HL-60 (cell line): ENCODE measurements at regions not wholly inside any gene's neighbourhood (a gene's known extent, or its start where the extent isn't known, plus 50 kb on each side); places are given as distances from the start of the nearest gene placed in this dataset.

Experiments used
- DNase-seq, 2 experiments: peaks; one replicate each; pipeline ENCODE4 v3.0.0-alpha.2; 2010 to 2020; ENCODE audit warnings: low read depth in 1 of 2, low spot score in 1 of 2
- H3K27ac ChIP-seq: fragments of 250-450 bp; sonication (Bioruptor Pico); replicated peaks from 2 replicates; pipeline ENCODE4 v1.5.1; 2020; ENCODE audit warnings: mild to moderate bottlenecking, moderate library complexity
- H3K27me3 ChIP-seq: fragments of 250-450 bp; sonication (Bioruptor Pico); 2 replicates; pipeline ENCODE4 v1.5.1; 2021; ENCODE audit warnings: mild to moderate bottlenecking, moderate library complexity; ENCODE audit not compliant: insufficient read depth, poor library complexity, severe bottlenecking
- H3K4me3 ChIP-seq: replicated peaks from 2 replicates; pipeline ENCODE4 v1.5.1; 2011; ENCODE audit warnings: mild to moderate bottlenecking, control low read depth, low read length; ENCODE audit not compliant: insufficient read depth
- GABPA ChIP-seq: IDR thresholded peaks from 2 replicates; pipeline ENCODE4 v1.6.1; 2012; ENCODE audit warnings: low read depth
- POLR2AphosphoS5 ChIP-seq: IDR thresholded peaks from 2 replicates; pipeline ENCODE4 v1.6.1; 2012; ENCODE audit warnings: low read depth
- SPI1 ChIP-seq: IDR thresholded peaks from 2 replicates; pipeline ENCODE4 v1.6.1; 2012; ENCODE audit warnings: low read depth, mild to moderate bottlenecking, borderline replicate concordance
- TF ChIP-seq, protein P1 (sequence below): IDR thresholded peaks from 2 replicates; pipeline ENCODE4 v1.6.1; 2012; ENCODE audit warnings: low read depth; ENCODE audit not compliant: insufficient replicate concordance
- TF ChIP-seq, protein P2 (sequence below): IDR thresholded peaks from one replicate; pipeline ENCODE4 v1.5.1; 2011; ENCODE audit warnings: low read length, control low read depth, inconsistent platforms; ENCODE audit not compliant: insufficient read depth

- DNase-seq, result no peak
- TF ChIP-seq GABPA, result no peak
- TF ChIP-seq, protein P1, sequence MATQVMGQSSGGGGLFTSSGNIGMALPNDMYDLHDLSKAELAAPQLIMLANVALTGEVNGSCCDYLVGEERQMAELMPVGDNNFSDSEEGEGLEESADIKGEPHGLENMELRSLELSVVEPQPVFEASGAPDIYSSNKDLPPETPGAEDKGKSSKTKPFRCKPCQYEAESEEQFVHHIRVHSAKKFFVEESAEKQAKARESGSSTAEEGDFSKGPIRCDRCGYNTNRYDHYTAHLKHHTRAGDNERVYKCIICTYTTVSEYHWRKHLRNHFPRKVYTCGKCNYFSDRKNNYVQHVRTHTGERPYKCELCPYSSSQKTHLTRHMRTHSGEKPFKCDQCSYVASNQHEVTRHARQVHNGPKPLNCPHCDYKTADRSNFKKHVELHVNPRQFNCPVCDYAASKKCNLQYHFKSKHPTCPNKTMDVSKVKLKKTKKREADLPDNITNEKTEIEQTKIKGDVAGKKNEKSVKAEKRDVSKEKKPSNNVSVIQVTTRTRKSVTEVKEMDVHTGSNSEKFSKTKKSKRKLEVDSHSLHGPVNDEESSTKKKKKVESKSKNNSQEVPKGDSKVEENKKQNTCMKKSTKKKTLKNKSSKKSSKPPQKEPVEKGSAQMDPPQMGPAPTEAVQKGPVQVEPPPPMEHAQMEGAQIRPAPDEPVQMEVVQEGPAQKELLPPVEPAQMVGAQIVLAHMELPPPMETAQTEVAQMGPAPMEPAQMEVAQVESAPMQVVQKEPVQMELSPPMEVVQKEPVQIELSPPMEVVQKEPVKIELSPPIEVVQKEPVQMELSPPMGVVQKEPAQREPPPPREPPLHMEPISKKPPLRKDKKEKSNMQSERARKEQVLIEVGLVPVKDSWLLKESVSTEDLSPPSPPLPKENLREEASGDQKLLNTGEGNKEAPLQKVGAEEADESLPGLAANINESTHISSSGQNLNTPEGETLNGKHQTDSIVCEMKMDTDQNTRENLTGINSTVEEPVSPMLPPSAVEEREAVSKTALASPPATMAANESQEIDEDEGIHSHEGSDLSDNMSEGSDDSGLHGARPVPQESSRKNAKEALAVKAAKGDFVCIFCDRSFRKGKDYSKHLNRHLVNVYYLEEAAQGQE, result no peak
- TF ChIP-seq POLR2AphosphoS5, result no peak
- TF ChIP-seq SPI1, result no peak
- TF ChIP-seq, protein P2, sequence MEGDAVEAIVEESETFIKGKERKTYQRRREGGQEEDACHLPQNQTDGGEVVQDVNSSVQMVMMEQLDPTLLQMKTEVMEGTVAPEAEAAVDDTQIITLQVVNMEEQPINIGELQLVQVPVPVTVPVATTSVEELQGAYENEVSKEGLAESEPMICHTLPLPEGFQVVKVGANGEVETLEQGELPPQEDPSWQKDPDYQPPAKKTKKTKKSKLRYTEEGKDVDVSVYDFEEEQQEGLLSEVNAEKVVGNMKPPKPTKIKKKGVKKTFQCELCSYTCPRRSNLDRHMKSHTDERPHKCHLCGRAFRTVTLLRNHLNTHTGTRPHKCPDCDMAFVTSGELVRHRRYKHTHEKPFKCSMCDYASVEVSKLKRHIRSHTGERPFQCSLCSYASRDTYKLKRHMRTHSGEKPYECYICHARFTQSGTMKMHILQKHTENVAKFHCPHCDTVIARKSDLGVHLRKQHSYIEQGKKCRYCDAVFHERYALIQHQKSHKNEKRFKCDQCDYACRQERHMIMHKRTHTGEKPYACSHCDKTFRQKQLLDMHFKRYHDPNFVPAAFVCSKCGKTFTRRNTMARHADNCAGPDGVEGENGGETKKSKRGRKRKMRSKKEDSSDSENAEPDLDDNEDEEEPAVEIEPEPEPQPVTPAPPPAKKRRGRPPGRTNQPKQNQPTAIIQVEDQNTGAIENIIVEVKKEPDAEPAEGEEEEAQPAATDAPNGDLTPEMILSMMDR, result no peak
- Histone ChIP-seq H3K27me3 (no peaks in the 10 kb centered on the region), H3K4me3 (no peak overlapping the region), H3K27ac (no peak overlapping the region)
These were observed 86.9 kb upstream of the SEMA3A start for GRCh38 chr7:84281518-84281917.

DNA sequence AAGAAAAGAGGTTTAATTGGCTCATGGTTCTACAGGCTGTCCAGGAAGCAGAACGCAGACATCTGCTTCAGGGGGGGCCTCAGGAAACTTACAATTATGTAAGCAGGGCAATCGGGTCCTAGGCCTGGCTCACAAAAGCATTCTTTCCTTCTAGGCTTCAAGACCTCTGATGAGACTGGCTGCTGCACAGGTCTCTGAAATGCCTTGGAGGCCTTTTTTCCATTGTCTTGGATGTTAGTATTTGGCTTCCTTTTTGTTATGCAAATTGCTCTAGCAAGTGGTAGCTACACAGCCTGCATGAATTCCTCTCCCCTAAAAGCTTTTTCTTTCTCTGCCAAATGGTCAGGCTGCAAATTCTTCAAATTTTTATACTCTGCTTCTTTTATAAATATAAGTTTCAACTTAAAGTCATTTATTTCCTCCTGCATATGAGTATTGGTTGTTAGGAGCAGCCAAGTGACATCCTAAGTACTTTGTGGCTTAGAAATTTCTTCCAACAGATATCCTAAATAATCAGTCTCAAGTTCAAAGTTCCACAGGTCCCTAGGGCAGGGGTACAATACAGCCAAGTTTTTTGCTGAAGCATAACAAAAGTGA, 83.1 kb upstream of the SEMA3A start:
- Histone ChIP-seq H3K27ac (no peak overlapping the region), H3K27me3 (no peaks in the 10 kb centered on the region), H3K4me3 (no peak overlapping the region)
- no peak for TF ChIP-seq POLR2AphosphoS5
- TF ChIP-seq, protein P2, result no peak
- TF ChIP-seq GABPA, result no peak
- no peak for TF ChIP-seq SPI1
- TF ChIP-seq, protein P1, result no peak
- no peak for DNase-seq

DNA sequence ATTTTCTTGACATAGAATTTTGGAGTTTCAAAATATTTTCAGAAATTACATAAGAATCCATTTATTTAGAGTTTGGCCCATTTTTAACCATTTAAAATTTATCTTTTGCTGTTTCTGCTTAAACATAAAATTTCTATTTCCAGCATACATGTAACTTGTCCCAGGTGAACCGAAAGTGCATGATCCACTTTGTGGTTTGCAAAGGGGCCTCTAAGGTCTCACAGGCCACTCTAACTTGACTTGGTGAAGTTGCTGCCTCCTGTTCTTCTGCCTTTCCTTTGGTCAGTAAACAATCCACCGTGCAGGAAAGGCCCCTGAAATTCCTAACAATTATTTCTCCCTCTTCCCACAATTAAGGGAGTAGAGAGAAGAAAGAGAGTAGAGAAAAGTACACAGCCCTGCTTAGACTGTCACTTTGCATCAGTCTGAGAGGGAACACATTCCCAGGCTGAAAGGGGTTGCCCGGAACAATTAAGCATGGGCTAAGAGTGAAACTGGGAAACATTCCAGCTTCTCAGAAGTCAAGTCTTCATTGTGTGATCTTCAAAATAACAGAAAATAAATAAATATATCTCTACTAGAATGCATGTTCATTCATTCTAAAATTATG, 79.5 kb upstream of the SEMA3A start:
- TF ChIP-seq POLR2AphosphoS5 (no peak), GABPA (no peak), SPI1 (no peak)
- TF ChIP-seq, protein P2, result no peak
- TF ChIP-seq, protein P1, result no peak
- H3K27me3 ChIP-seq, result no peaks in the 10 kb centered on the region
- H3K27ac ChIP-seq, result no peak overlapping the region
- H3K4me3 ChIP-seq, result no peak overlapping the region
- no peak for DNase-seq
